ENCODE measurements at regions not wholly inside any gene's neighbourhood (a gene's known extent, or its start where the extent isn't known, plus 50 kb on each side); places are given as distances from the start of the nearest gene placed in this dataset.

DNA sequence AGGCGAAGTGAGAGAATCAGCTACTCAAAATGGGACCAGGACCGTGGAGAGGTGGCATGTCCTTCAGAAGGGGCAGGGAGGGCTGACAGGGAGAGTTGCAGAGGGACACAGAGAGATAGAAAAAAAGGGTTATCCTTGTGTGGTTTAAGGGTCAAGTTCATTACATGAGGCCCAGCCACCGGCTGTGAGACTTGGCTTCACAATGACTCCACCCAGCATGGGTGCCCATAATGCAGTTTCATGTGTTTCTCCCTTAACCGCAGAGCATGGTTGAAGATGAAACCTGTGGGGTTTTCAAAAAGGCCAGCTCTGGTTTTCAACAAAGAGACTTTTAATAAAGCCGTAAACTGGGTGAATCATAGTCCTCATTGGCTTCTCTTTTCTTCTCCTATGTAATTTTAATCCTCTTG lies 164.6 kb downstream of the KLF5 start:
- CTCF ChIA-PET: no interaction called here
- POLR2A ChIA-PET: no interaction called here
- intact Hi-C loops (cut with micrococcal nuclease): loop anchor here (10.0 kb wide), 1 partner anchor 191 kb away; no protein-coding TSS in a partner anchor
- ATAC-seq: no peak
- Histone ChIP-seq H3K9me2 (ENCODE audit: insufficient read depth) (no peaks in the 10 kb centered on the region), H3K9ac (ENCODE audit: low read length) (no peak overlapping the region), H3K4me2 (ENCODE audit: low read length) (no peak overlapping the region), H2AFZ (ENCODE audit: low read depth, low read length, poor library complexity, severe bottlenecking) (no peak overlapping the region), H3K36me3 (ENCODE audit: control insufficient read depth in 1 of 2, insufficient read depth in 2 of 2, low read length in 2 of 2) (no peaks in the 10 kb centered on the region), H3K27ac (ENCODE audit: low read depth, low read length) (no peak overlapping the region), H4K20me1 (ENCODE audit: insufficient read depth) (no peaks in the 10 kb centered on the region), H3K27me3 (ENCODE audit: insufficient read depth, low read length) (no peaks in the 10 kb centered on the region), H3K9me3 (ENCODE audit: control insufficient read depth in 1 of 2, insufficient read depth in 1 of 2, low read depth in 1 of 2, low read length in 2 of 2) (no peaks in the 10 kb centered on the region), H3K79me2 (ENCODE audit: insufficient read depth, low read length) (no peaks in the 10 kb centered on the region), H3K4me1 (ENCODE audit: control insufficient read depth in 1 of 2, insufficient read depth in 2 of 2, low read length in 2 of 2) (peaks cover 1 to 19% of the 10 kb centered on the region in 2 experiments; a peak in 1 of 4 replicates), H3K4me3 (replicated peaks in 1 of 2; ENCODE audit: low read depth in 1 of 2, low read length in 2 of 2) (no peak overlapping the region)
- no TSS peak for BruUV-seq (replicated peaks)
- TF ChIP-seq SRF (IDR thresholded peaks at IDR 0.05; ENCODE audit: low read depth) (no peak), JUND (IDR thresholded peaks at IDR 0.05) (no peak), SP1 (IDR thresholded peaks at IDR 0.05; ENCODE audit: low read depth) (no peak), ZNF274 (IDR thresholded peaks at IDR 0.05; ENCODE audit: low read depth, low read length) (no peak), EZH2phosphoT487 (IDR thresholded peaks at IDR 0.05; ENCODE audit: borderline replicate concordance) (no peak), RAD21 (IDR thresholded peaks at IDR 0.05; ENCODE audit: low read depth) (no peak), EGR1 (IDR thresholded peaks at IDR 0.05; ENCODE audit: low read depth) (no peak), POLR2A (IDR thresholded peaks at IDR 0.05; ENCODE audit: borderline replicate concordance, extremely low read depth, insufficient read depth, insufficient read length) (no peak), ELF1 (IDR thresholded peaks at IDR 0.05; ENCODE audit: borderline replicate concordance, low read depth) (no peak), YY1 (IDR thresholded peaks at IDR 0.05; ENCODE audit: extremely low read depth, insufficient replicate concordance, low read depth, low read length) (no peak), SIN3A (IDR thresholded peaks at IDR 0.05; ENCODE audit: low read depth) (no peak), TCF7L2 (IDR thresholded peaks at IDR 0.05; ENCODE audit: borderline replicate concordance, extremely low read depth, insufficient read depth, insufficient read length) (no peak)
- TF ChIP-seq, protein P1, sequence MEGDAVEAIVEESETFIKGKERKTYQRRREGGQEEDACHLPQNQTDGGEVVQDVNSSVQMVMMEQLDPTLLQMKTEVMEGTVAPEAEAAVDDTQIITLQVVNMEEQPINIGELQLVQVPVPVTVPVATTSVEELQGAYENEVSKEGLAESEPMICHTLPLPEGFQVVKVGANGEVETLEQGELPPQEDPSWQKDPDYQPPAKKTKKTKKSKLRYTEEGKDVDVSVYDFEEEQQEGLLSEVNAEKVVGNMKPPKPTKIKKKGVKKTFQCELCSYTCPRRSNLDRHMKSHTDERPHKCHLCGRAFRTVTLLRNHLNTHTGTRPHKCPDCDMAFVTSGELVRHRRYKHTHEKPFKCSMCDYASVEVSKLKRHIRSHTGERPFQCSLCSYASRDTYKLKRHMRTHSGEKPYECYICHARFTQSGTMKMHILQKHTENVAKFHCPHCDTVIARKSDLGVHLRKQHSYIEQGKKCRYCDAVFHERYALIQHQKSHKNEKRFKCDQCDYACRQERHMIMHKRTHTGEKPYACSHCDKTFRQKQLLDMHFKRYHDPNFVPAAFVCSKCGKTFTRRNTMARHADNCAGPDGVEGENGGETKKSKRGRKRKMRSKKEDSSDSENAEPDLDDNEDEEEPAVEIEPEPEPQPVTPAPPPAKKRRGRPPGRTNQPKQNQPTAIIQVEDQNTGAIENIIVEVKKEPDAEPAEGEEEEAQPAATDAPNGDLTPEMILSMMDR (IDR thresholded peaks at IDR 0.05 in 2 of 3, conservative IDR thresholded peaks at IDR 0.05 in 1 of 3; ENCODE audit: borderline replicate concordance in 1 of 3, insufficient read depth in 1 of 3, low read depth in 2 of 3, low read length in 2 of 3): no peak
- TF ChIP-seq, protein P2, sequence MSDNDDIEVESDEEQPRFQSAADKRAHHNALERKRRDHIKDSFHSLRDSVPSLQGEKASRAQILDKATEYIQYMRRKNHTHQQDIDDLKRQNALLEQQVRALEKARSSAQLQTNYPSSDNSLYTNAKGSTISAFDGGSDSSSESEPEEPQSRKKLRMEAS (IDR thresholded peaks at IDR 0.05): no peak
- TF ChIP-seq, protein P3, sequence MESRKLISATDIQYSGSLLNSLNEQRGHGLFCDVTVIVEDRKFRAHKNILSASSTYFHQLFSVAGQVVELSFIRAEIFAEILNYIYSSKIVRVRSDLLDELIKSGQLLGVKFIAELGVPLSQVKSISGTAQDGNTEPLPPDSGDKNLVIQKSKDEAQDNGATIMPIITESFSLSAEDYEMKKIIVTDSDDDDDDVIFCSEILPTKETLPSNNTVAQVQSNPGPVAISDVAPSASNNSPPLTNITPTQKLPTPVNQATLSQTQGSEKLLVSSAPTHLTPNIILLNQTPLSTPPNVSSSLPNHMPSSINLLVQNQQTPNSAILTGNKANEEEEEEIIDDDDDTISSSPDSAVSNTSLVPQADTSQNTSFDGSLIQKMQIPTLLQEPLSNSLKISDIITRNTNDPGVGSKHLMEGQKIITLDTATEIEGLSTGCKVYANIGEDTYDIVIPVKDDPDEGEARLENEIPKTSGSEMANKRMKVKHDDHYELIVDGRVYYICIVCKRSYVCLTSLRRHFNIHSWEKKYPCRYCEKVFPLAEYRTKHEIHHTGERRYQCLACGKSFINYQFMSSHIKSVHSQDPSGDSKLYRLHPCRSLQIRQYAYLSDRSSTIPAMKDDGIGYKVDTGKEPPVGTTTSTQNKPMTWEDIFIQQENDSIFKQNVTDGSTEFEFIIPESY (IDR thresholded peaks at IDR 0.05; ENCODE audit: extremely low read depth, insufficient replicate concordance, low read length): no peak
- TF ChIP-seq, protein P4, sequence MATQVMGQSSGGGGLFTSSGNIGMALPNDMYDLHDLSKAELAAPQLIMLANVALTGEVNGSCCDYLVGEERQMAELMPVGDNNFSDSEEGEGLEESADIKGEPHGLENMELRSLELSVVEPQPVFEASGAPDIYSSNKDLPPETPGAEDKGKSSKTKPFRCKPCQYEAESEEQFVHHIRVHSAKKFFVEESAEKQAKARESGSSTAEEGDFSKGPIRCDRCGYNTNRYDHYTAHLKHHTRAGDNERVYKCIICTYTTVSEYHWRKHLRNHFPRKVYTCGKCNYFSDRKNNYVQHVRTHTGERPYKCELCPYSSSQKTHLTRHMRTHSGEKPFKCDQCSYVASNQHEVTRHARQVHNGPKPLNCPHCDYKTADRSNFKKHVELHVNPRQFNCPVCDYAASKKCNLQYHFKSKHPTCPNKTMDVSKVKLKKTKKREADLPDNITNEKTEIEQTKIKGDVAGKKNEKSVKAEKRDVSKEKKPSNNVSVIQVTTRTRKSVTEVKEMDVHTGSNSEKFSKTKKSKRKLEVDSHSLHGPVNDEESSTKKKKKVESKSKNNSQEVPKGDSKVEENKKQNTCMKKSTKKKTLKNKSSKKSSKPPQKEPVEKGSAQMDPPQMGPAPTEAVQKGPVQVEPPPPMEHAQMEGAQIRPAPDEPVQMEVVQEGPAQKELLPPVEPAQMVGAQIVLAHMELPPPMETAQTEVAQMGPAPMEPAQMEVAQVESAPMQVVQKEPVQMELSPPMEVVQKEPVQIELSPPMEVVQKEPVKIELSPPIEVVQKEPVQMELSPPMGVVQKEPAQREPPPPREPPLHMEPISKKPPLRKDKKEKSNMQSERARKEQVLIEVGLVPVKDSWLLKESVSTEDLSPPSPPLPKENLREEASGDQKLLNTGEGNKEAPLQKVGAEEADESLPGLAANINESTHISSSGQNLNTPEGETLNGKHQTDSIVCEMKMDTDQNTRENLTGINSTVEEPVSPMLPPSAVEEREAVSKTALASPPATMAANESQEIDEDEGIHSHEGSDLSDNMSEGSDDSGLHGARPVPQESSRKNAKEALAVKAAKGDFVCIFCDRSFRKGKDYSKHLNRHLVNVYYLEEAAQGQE (IDR thresholded peaks at IDR 0.05; ENCODE audit: low read depth): no peak
- TF ChIP-seq, protein P5, sequence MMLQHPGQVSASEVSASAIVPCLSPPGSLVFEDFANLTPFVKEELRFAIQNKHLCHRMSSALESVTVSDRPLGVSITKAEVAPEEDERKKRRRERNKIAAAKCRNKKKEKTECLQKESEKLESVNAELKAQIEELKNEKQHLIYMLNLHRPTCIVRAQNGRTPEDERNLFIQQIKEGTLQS (IDR thresholded peaks at IDR 0.05): no peak
- no peak for DNase-seq (ENCODE audit: low read depth, low spot score)
- RAD21 ChIA-PET (ENCODE audit: low non-redundant PET in 1 of 2, low total read pairs in 2 of 2, uncharacterized antibody in 2 of 2, unreplicated experiment in 2 of 2): no interaction called here

Measured in HCT116 (cell line).